HG03196 (cell line): ENCODE measurements at regions not wholly inside any gene's neighbourhood (a gene's known extent, or its start where the extent isn't known, plus 50 kb on each side); places are given as distances from the start of the nearest gene placed in this dataset.
"Not testable (repeated sequence)": the region's sequence is repeated elsewhere in the genome, so short reads cannot be mapped to it uniquely, and the experiment has no call there.

Experiments used
- ATAC-seq: cut with Tn5 transposase; IDR thresholded peaks from one replicate; pipeline ENCODE4 v1.9.1; 2021; ENCODE audit not compliant: unreplicated experiment

DNA sequence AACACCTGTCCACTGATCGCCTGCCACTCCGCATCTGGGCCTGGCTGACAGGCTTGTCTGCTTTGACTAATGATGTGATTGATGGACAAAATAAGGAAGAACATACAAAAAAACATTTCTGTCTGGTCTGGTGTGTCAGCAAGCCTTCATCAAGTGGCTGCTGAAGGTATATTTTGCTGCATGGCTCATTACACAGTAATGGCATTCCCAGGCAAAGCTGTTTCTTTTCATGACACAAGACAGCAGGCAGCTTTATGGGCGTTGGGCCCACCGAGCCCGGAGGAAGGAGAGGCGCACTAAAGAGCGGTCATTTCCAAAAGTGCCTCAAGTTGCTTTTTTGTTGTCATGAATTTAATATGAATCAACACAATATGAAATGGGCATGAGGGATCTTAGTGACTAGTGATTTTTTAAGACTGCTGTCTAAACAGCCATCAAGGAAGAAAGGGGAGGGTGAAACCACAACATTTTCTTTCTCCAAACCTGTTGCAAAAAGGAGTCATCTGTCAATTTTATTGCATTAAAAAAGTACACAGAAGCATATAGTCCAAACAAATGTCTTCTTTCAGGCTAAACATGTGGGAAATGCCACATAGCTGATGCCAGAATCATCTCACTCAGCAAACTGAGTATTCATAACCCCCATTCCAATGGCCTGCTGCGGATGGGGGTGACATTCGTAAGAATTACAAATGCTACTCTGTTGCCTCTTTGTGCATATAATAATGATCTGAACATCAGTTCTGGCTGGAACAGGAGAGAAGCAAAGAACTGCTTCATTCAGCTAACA, 476.6 kb downstream of the ZNF536 start:
- ATAC-seq = no peak

DNA sequence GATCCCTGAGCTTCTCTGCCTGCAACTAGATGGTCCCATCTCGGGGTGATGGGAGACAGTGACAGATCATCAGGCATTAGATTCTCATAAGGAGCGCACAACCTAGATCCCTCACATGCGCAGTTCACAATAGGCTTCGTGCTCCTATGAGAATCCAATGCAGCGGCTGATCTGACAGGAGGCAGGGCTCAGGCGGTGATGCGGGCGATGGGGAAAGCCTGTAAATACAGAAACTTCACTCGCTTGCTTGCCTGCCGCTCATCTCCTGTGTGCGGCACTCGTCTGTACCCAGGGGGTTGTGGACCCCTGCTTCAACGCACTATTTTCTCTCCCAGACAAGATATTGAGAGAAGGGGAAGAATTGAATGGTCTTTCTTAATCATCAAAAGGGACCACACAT, 473.9 kb downstream of the ZNF536 start:
- ATAC-seq = no peak

DNA sequence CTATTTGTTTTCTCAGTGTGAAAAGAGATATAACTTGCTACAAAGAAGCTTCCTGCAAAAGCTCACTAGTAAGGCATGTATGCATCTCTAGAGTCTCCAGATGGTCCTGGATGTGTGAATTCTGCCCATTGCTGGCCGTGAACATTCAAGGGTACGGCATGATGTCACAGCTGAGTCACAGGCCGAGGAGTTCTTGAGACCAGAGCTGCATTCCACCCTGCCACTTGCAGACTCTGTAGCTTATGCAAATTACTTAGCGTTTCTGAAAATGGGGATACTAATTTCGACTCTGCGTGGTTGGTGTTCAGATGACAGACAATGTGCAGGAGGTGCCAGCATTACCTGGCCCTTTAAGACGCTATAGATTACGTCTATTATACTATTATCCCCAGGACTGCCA, 470.7 kb downstream of the ZNF536 start:
- ATAC-seq = no peak

DNA sequence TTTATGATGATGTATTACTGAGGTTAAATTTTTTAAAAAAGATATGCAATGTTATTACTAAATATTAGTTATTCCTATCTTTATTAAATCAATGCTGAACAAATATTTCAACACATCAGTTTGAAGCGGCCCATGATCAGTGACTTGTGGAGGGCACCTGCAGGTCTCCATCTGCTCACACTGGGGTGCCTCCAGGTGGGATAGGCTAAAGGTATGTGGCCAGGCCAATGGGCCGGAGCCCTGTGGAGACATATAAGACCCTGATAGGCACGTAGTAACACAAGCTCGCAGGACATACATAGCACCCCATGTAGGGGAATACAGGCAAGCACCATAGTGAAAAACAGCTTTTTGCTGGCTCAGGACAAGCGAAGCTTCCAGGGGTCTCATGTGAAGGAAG, 469.8 kb downstream of the ZNF536 start:
- no peak for ATAC-seq

DNA sequence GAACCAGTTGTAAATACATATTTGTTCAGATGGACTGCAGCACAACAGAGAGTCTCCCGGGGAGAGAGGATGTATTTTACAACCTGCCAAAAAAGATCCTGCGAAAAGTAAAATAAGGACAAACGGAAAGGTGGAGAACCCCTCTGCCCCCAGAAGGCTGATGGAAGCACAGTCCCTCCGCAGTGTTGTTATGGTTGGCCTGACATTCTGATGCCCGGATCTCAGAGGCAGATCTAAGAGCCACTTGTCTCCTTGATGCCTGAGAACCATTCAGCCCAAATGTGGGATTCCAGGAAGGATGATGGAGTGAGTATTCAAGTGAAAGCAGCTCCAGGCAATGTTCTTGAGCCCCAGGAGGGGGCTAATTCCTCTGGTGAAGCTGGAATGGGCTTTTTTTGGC, 458.7 kb downstream of the ZNF536 start:
- no peak for ATAC-seq

DNA sequence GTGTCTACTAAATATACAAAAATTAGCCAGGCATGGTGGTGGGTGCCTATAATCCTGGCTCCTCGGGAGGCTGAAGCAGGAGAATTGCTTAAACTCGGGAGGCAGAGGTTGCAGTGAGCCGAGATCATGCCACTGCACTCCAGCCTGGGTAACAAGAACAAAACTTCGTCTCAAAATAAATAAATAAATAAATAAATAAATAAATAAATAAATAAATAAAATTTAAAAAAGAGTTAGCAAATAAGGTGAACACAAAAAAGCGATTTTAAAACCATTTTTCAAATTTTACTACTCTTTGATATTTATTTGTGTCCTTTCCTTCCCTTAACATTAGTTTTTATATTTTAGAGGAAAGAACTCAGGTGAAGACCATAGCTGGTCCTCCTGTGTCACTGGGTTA, 453.3 kb downstream of the ZNF536 start:
- ATAC-seq = not testable (repeated sequence)

DNA sequence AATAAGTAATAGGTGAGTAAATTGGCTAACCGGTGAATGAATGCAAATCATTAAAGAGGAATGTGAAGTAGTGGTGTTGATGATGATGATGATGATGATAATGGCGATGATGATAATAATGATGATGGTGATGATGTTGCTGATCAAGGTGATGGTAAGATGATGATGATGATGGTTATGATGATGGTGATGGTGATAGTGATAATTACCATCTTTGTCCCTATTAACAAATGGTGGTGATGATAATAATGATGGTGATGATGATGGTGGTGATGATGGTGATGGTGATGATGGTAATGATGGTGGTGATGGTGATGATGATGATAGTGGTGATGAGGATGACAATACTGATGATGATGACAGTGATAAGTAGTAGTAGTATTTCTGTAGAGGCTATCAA, 452.6 kb downstream of the ZNF536 start:
- ATAC-seq = no peak

DNA sequence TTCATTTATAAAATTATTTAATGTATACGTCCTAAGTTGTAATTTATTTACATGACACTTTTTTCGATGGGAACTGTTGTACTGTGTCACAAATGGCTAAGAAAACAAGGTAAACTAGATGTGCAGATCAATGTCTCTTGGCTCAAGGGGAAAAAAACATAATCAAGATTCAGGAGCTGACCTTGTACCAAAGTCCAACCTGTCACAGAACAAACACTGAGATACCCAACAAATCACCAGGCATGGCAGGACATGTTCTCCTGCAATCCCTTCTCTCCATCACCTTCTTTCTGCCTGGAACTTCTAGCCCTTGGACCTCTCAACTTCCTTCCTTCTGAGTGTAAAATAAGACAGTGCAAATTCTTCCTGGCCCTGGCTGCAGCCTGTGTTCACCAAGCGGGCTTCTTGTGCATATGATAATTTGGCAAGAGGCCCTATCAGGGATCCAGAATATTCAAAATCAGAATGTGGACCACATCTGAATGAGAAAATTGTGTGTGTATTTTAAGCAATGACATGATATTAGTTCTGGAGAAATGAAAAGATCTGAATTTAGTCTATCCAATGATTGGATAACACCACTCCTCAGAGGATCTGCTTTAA, 445.9 kb downstream of the ZNF536 start:
- no peak for ATAC-seq

DNA sequence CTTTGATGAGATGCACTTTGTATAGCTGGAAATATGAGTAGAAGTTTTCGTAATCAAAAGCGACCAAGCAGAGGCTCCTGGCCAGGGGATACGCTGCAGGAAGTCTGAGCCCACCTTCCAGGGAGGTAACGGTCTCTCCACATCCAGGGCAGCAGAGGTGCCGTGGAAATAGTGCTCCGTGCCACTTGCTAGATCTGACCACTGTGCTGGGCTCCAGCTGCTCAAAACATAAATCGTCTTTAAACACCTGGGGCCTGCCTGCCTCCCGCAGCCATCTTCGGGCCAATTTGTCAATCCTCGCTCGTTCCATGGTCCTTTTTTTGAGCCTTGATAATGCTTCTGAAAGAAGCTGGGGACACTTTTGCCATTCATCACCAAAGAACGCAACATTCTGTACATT, 445.0 kb downstream of the ZNF536 start:
- ATAC-seq = no peak

DNA sequence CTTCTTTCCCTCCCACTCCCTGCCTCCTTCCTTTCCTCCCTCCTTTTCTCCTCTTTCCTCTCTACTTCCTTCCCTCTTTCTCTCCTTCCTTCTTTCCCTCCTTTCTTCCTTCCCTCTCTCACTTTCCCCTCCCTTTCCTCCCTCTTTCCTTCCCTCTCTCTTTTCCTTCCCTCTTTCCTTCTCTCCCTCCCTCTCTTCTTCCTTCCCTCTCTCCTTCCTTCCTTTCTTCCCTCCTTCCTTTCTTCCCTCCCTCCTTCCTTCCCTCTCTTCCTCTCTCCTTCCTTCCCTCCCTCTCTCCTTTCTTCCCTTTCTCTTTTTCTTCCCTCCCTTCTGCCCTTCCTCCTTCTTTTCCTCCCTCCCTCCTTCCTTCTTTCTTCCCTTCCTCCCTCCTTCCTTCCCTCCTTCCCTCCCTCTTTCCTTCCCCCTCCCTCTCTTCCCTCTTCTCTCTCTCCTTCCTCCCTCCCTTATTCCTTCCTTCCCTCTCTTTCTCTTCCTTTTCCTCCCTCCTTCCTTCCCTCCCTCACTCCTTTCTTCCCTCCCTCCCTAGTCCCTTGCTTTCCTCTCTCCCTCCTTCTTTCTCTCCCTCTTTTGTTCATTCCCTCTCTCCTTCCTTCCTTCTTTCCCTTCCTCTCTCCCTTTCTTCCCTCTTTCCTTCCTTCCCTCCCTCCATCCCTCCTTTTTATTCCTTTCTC, 443.9 kb downstream of the ZNF536 start:
- ATAC-seq = no peak

DNA sequence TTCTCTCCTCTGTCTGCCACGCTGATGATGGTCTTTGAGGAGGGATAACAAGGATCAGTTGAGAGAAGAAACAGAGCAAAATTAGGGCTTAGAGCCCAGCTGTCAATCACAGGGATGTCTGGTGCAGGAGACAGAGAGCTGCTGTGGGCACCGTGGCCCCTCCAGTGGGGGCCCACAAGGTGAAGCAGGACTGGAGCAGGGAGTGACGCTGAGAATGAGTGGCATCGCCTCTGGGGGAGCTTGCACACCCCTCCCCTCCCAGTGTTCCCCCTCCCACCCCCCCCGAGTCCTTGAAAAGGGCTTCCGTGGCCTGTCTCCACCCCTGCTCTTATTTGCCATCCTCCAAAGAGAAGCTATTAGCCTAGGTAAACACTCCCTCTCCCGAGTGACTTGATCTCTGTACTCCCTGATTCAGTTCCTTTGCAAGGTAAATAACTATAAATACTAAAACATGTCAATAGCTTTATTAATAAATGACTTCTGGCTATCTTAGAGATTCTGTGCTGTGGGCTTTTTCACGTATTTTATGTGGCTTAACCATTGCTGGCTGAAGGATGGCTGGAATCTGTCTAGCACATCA, 440.0 kb downstream of the ZNF536 start:
- ATAC-seq = no peak

DNA sequence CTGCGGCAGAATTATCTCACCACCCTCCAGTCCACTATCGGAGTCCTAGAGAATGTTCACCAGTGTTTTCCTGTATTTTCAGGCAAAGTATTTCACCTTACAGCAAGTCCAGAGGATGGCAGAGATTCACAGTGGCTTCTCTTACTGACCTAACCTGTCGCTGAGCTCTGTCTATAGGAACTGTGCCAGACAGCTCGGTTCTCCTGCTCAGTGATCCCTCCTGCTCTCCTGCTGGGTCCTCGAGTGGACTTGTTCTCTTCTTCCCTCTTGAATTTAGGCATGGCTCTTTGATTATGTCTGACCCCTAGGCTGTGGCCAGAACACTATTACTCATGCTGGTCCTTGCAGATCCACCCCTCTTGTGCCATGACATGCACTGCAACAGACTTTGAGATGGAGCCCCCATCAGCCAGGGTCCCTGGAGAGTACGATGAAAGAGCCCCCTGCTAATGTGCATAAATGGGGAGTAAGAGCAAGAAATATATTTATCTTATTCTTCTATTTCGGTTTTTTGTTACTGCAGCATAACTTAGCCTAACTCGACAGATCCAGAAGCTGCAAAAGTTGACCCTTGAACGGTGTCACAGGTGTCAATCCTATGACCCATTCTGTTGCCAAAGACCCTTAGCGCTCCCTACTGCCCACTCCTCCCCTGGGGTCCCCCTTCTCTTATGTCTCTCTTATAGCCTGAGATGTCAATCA, 439.4 kb downstream of the ZNF536 start:
- no peak for ATAC-seq

DNA sequence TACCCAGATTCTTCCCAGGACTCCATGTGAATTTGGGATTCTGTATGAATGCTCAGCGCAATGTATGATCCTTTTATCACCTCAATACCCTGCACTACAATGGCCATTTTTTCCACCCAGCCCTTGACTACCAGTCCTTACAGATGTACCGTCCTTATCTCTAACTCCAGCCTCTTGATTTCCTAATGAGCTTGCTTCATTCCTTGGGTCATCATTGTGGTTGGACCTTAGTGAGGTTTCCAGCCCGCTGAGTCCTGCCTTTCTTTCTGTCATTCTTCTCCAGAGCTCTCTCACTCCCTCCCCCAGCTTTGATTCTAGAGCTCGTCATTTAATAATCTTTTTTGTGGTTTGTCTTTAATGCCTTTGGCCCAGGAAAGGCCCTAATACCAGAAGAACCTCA, 438.5 kb downstream of the ZNF536 start:
- ATAC-seq = no peak

DNA sequence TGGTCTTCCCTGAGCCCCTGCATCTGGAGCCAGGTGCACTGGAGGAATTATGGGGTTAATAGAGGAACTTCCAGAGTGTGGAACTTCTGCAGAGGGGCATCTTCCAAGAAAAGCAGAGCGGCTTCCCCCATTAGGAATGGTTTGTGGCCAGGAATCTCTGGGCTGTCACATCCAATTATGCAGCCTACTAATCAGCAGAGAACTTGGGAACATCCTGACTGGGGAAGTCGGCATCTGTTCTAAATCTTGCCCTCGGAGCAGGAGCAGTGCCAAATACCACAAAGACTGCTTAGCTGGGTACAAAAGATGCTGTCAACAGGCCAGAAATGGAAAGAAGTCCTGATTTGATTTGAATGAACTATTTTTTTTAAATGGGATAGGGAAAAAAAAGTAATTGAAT, 435.1 kb downstream of the ZNF536 start:
- no peak for ATAC-seq

DNA sequence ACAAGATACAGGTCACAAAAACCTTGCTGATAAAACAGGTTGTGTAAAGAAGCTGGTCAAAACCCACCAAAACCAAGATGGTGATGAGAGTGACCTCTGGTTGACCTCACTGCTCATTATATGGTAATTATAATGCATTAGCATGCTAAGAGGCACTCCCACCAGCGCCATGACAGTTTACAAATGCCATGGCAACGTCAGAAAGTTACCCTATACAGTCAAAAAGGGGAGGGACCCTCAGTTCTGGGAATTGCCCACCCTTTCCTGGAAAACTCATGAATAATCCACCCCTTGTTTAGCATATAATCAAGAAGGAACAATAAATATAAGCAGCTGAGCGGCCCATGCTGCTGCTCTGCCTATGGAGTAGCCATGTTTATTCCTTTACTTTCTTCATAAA, 434.1 kb downstream of the ZNF536 start:
- no peak for ATAC-seq

DNA sequence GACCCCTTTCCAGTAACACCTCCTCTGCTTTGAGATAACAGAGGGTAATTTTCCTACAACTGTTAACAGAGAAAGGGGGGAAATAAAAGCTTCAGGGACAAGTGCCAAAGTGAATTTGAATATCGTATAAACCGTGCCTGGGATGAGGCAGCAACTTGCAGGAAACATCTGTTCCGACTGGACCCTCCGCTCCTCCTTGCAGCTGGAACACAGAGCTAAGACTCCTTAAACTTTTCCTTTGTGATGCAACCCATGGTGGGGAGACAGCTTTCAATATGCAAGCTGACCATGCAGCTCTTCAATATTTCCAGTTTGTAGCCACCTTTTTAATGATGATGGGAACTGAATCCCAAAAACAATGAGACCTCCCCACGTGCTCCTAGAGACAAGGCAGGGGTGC, 432.6 kb downstream of the ZNF536 start:
- no peak for ATAC-seq

DNA sequence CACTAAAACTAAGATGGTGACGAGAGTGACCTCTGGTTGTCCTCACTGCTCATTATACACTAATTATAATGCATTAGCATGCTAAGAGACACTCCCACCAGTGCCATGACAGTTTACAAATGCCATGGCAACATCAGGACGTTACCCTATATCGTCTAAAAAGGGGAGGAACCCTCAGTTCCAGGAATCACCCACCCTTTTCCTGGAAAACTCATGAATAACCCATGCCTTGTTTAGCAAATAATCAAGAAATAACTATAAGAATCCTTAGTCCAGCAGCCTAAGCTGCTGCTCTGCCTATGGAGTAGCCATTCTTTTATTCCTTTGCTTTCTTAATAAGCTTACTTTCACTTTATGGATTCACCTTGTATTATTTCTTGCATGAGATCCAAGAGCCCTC, 432.1 kb downstream of the ZNF536 start:
- not testable (repeated sequence) for ATAC-seq

DNA sequence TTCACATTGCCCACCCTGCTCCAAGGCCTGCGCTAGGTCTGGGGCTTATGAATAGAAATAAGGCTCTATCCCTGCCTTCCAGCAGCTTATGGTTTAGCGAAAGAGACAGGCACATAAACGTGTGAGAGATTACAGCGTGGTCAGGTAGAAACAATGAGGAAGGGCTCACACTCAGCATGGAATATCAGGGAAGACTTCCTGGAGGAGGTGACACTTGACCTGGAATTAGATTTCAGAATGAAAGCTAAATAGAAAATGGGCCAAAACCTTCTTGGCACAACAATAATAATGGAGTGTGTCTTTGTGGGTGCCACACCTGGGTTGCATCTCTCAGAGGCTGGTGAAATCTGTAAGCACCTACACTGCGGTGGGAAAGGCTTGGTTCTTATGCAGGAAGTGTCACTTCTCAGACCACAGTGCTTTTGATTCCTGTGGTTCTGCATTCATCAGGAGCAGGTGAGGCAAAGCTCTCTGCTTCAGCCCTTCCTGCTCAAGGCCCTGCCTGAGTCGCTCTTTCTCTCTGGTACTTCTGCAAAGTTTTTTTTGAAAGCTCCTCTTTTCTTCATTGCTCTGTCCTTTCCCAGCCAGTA, 430.3 kb downstream of the ZNF536 start:
- ATAC-seq = no peak

DNA sequence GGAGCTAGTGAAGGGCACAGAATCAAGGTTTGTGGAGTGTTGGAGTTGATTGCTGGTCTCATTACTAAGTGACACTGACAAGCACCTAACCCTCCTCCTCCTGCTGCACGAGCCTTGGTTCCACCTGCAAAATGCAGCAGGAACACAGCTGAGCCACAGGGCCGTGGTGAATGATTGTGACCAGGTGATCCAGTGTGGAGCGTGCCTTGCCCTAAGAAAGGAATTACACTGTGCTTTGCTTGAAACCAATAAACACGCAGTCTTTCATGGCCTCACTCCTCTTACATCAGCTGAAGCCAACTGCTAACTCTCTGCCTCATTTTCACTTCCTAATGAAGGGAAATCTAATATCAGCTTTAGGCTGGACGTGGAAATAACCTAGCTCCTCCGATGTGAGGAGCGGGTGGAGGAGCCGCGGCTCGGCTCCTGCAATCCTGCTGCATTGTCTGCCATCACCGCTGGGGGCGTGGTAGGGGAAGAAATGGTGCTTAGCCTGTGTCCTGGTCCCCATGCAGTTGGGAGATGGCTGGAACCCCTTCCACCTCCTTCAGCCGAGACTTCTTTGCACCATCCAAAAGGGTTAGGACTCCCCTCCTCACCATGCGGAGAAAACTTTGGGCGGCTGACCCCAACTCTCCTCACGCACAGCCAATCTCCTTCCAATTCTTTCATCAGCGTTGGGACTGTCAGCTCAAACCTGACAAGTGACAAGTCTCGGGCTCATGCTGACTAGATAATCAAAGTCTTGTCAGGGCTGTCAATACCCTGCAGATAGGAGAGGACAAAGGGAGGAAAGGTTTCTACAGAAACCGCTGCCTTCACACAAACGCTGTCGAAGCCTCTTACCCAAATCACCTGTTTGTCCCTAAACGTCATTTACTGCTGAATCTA, 427.9 kb downstream of the ZNF536 start:
- no peak for ATAC-seq

DNA sequence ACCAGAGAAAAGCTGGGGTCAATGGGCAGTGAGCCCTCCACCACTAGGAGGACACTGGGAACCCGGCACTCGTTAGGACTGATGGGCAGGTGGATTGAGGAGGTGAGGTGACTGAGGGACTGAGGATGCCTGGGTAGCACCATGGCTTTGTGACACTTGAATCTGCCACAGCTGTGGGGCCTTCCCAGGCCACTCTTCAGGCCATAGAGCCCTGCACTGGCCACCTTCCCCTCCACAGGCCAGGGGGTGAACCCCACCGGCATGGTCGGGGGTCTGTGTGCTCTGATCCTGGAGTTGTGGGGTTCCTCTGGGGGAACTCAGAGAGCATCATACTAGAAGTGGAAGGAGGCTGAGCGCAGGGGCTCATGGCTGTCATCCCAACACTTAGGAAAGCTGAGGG, 423.5 kb downstream of the ZNF536 start:
- no peak for ATAC-seq
